HEK293T (cell line): ENCODE measurements at regions not wholly inside any gene's neighbourhood (a gene's known extent, or its start where the extent isn't known, plus 50 kb on each side); places are given as distances from the start of the nearest gene placed in this dataset.

Experiments
- CTCF ChIA-PET: fragments of 350-600 bp; formaldehyde crosslinking; extraction: SDS; loops from one replicate; lab custom pipeline; 2021; ENCODE audit warnings: antibody characterized with exemption, inconsistent platforms; lab: Yijun Ruan, JAX
- POLR2A ChIA-PET: fragments of 350-600 bp; formaldehyde crosslinking; extraction: SDS; loops from one replicate; lab custom pipeline; 2020; ENCODE audit warnings: antibody characterized with exemption, inconsistent platforms; lab: Yijun Ruan, JAX
- DNase-seq: peaks from one replicate; pipeline ENCODE4 v3.0.0; 2012; ENCODE audit warnings: mixed read lengths; ENCODE audit errors: extremely low spot score
- ARNT ChIP-seq: fragments of 450-650 bp; IDR thresholded peaks from 2 replicates; pipeline ENCODE4 v1.6.1; 2017; ENCODE audit warnings: mild to moderate bottlenecking
- BHLHE40 ChIP-seq: fragments of 450-650 bp; IDR thresholded peaks from 2 replicates; pipeline ENCODE4 v1.6.1; 2016; ENCODE audit warnings: mild to moderate bottlenecking, moderate library complexity, borderline replicate concordance
- CTBP1 ChIP-seq: fragments of 450-650 bp; IDR thresholded peaks from 2 replicates; pipeline ENCODE4 v1.6.1; 2016; ENCODE audit warnings: borderline replicate concordance
- ELF4 ChIP-seq: fragments of 450-650 bp; IDR thresholded peaks from 2 replicates; pipeline ENCODE4 v1.6.1; 2017; ENCODE audit warnings: antibody characterized with exemption
- FOXA1 ChIP-seq: fragments of 450-650 bp; IDR thresholded peaks from 2 replicates; pipeline ENCODE4 v1.6.1; 2016; ENCODE audit warnings: mild to moderate bottlenecking
- FOXK2 ChIP-seq: fragments of 450-650 bp; IDR thresholded peaks from 2 replicates; pipeline ENCODE4 v1.6.1; 2016; ENCODE audit warnings: mild to moderate bottlenecking
- FOXM1 ChIP-seq: fragments of 450-650 bp; IDR thresholded peaks from 2 replicates; pipeline ENCODE4 v1.6.1; 2017; ENCODE audit warnings: mild to moderate bottlenecking, borderline replicate concordance
- HDGF ChIP-seq: fragments of 450-650 bp; IDR thresholded peaks from 2 replicates; pipeline ENCODE4 v1.6.1; 2017; ENCODE audit warnings: antibody characterized with exemption, borderline replicate concordance
- L3MBTL2 ChIP-seq: fragments of 450-650 bp; conservative IDR thresholded peaks from 2 replicates; pipeline ENCODE4 v1.6.1; 2016; ENCODE audit warnings: mild to moderate bottlenecking
- LEF1 ChIP-seq: fragments of 450-650 bp; IDR thresholded peaks from 2 replicates; pipeline ENCODE4 v1.6.1; 2017; ENCODE audit warnings: mild to moderate bottlenecking, borderline replicate concordance
- NFRKB ChIP-seq: fragments of 450-650 bp; IDR thresholded peaks from 2 replicates; pipeline ENCODE4 v1.6.1; 2016; ENCODE audit warnings: mild to moderate bottlenecking, moderate library complexity
- PKNOX1 ChIP-seq: fragments of 450-650 bp; IDR thresholded peaks from 2 replicates; pipeline ENCODE4 v1.6.1; 2016
- SP1 ChIP-seq: fragments of 450-650 bp; IDR thresholded peaks from 2 replicates; pipeline ENCODE4 v1.6.1; 2017
- SUZ12 ChIP-seq: fragments of 450-650 bp; IDR thresholded peaks from 2 replicates; pipeline ENCODE4 v1.6.1; 2016; ENCODE audit warnings: mild to moderate bottlenecking
- TARDBP ChIP-seq: fragments of 450-650 bp; IDR thresholded peaks from 2 replicates; pipeline ENCODE4 v1.6.1; 2016
- ZNF384 ChIP-seq: fragments of 450-650 bp; IDR thresholded peaks from 2 replicates; pipeline ENCODE4 v1.6.1; 2016

GRCh38 chr16:51436742-51437141 is 285.7 kb upstream of the SALL1 start:
- POLR2A ChIA-PET = no interaction called here
- CTCF ChIA-PET = no interaction called here
- TF ChIP-seq ELF4 = no peak
- TF ChIP-seq SUZ12 = no peak
- TF ChIP-seq FOXK2 = no peak
- TF ChIP-seq SP1 = no peak
- TF ChIP-seq FOXM1 = no peak
- TF ChIP-seq ZNF384 = no peak
- no peak for TF ChIP-seq FOXA1
- no peak for TF ChIP-seq BHLHE40
- TF ChIP-seq NFRKB = no peak
- TF ChIP-seq TARDBP = no peak
- no peak for TF ChIP-seq L3MBTL2
- TF ChIP-seq ARNT = no peak
- TF ChIP-seq LEF1 = no peak
- no peak for TF ChIP-seq HDGF
- TF ChIP-seq CTBP1 = no peak
- no peak for DNase-seq

- ChIA-PET CTCF (interaction anchor here (0.6 kb wide), 2 partner anchors 91 to 282 kb away, joined by 3 to 4 read pairs; no protein-coding TSS in a partner anchor), POLR2A (no interaction called here)
- no peak for DNase-seq
- TF ChIP-seq CTBP1 = no peak
- no peak for TF ChIP-seq FOXA1
- no peak for TF ChIP-seq HDGF
- TF ChIP-seq NFRKB = no peak
- TF ChIP-seq SP1 = no peak
- no peak for TF ChIP-seq FOXK2
- no peak for TF ChIP-seq ZNF384
- TF ChIP-seq SUZ12 = no peak
- no peak for TF ChIP-seq L3MBTL2
- no peak for TF ChIP-seq PKNOX1
- no peak for TF ChIP-seq FOXM1
- no peak for TF ChIP-seq ELF4
- TF ChIP-seq ARNT = no peak
- TF ChIP-seq LEF1 = no peak
- TF ChIP-seq TARDBP = no peak
- TF ChIP-seq BHLHE40 = no peak
Measured at GRCh38 chr16:51434567-51435198, 283.6 kb upstream of the SALL1 start.

GRCh38 chr16:51433599-51433998 is 282.5 kb upstream of the SALL1 start:
- ChIA-PET CTCF (no interaction called here), POLR2A (no interaction called here)
- DNase-seq = no peak
- TF ChIP-seq NFRKB (no peak), FOXA1 (no peak), ELF4 (no peak), L3MBTL2 (no peak), SP1 (no peak), ZNF384 (no peak), SUZ12 (no peak), FOXK2 (no peak), ARNT (no peak)

- CTCF ChIA-PET = no interaction called here
- TF ChIP-seq LEF1 (no peak), FOXA1 (no peak), FOXK2 (no peak), SUZ12 (no peak)
- POLR2A ChIA-PET = no interaction called here
Measured at GRCh38 chr16:51431517-51432241, 280.6 kb upstream of the SALL1 start.

DNA sequence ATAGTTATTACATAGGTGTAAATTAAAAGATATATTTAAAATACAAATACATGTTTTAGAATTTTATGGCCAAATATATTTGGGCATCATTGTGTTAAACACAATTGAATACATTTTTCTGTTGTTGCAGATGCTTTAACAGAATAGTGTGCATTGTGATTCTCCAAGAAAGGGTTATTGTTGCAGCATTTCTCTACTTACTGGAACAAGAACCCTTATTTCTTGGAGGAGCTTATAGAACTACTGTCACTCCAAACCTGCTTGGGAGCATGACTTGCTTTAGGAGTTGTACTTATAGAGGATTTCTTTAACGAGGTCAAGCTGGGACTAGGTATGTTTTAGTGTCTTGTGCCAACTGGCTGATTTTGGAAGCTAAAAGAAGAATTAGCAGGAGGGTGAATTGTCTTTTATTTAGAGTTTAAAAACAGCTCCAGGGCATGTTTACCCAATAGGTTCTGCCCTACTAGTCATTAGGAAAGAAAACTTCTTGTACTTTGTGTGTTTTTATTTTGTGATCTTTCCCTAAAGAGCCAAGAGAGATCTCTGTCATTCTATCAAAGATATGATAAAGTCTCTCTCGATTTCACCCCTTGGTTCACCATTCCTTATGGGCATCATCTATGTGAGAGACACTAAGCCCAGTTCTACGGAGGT is 279.8 kb upstream of the SALL1 start:
- TF ChIP-seq ARNT = no peak
- no peak for TF ChIP-seq ZNF384
- TF ChIP-seq NFRKB = no peak
- no peak for TF ChIP-seq FOXK2
- TF ChIP-seq FOXA1 = no peak
- TF ChIP-seq SP1 = no peak
- TF ChIP-seq CTBP1 = no peak
- no peak for TF ChIP-seq TARDBP
- TF ChIP-seq ELF4 = no peak
- TF ChIP-seq BHLHE40 = no peak
- no peak for TF ChIP-seq HDGF
- no peak for TF ChIP-seq FOXM1
- no peak for TF ChIP-seq LEF1
- no peak for TF ChIP-seq L3MBTL2
- TF ChIP-seq SUZ12 = no peak
- ChIA-PET POLR2A (interaction anchor here (1.2 kb wide), 1 partner anchor 279 kb away, joined by 6 read pairs; no protein-coding TSS in a partner anchor), CTCF (no interaction called here)
- no peak for DNase-seq

More at GRCh38 chr16:51431517-51432241, 280.6 kb upstream of the SALL1 start:
- DNase-seq = peak; percentile 65

DNA sequence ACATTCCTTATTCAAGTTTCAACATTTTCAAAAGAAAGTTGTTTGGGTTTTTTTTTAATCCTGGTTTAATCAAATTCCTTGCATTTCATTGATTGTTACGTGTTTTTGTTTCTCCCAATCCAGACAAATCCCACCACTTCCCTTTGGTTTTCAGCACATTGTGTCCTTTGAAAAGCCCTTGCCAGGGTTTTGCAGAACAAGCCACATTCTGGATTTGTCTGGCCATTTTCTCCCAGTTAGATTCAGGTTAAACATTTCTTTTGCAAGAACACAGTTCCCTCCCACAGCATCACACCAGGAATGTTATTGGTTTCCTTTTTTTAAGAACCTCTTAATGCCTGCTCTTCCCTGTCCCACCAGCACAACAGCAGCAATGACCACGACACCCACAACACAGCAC is 278.0 kb upstream of the SALL1 start:
- TF ChIP-seq SP1 (no peak), HDGF (no peak), L3MBTL2 (no peak), FOXA1 (no peak), PKNOX1 (no peak), ZNF384 (no peak), BHLHE40 (no peak), ELF4 (no peak), SUZ12 (no peak), NFRKB (no peak), FOXK2 (no peak), CTBP1 (no peak), TARDBP (no peak), FOXM1 (no peak), ARNT (no peak), LEF1 (no peak)
- ChIA-PET POLR2A (no interaction called here), CTCF (no interaction called here)
- no peak for DNase-seq
